CD4-positive, alpha-beta T cell treated with Interleukin-2 at 100 ng/mL for 4 hours (primary cell): ENCODE measurements at regions not wholly inside any gene's neighbourhood (a gene's known extent, or its start where the extent isn't known, plus 50 kb on each side); places are given as distances from the start of the nearest gene placed in this dataset.

Experiments
- DNase-seq: peaks from one replicate; pipeline ENCODE4 v3.0.0-alpha.2; 2020; ENCODE audit warnings: low spot score

GRCh38 chr21:16838331-16838730 is 674.5 kb upstream of the CXADR start:
- DNase-seq = no peak

DNA sequence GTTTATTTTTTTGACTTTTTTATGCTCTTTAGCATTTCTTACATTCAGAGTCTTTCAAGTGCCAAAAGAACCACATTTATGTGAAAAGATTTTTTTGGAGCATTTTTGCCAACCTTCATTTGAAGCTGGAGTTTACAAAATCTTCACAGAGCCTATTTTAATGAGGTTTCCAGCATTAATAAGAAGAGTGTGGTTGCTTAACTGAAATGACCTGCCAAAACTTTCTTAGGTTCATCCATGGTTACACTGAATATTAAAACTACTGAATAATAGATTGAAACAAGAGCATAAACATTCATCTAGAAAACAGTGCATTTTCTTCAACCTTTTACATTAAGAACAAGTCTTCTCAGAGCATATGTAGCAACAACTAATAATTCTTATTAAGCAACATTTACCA is 672.3 kb upstream of the CXADR start:
- DNase-seq = no peak

- DNase-seq = no peak
Observed at GRCh38 chr21:16841975-16842695, 670.7 kb upstream of the CXADR start.

DNA sequence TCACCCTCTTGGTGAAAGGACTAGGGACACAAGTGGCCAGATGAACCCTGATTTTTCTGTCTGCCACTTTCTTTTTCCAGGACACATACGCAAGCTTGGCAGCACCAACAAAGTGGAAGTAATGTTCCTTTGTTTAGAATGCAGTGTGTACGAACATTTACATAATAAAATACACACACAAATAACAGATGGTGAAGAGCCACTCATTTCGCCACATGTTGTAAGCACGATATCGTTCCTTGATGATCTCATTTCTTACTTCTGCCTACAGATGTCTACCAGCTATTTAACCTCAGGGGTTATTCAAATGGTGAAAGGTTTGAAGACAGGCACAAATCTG is 670.2 kb upstream of the CXADR start:
- no peak for DNase-seq

GRCh38 chr21:16847211-16847610 is 665.6 kb upstream of the CXADR start:
- no peak for DNase-seq

GRCh38 chr21:16851054-16851453 is 661.8 kb upstream of the CXADR start:
- no peak for DNase-seq

- no peak for DNase-seq
Observed at GRCh38 chr21:16855164-16855667, 657.6 kb upstream of the CXADR start.

DNA sequence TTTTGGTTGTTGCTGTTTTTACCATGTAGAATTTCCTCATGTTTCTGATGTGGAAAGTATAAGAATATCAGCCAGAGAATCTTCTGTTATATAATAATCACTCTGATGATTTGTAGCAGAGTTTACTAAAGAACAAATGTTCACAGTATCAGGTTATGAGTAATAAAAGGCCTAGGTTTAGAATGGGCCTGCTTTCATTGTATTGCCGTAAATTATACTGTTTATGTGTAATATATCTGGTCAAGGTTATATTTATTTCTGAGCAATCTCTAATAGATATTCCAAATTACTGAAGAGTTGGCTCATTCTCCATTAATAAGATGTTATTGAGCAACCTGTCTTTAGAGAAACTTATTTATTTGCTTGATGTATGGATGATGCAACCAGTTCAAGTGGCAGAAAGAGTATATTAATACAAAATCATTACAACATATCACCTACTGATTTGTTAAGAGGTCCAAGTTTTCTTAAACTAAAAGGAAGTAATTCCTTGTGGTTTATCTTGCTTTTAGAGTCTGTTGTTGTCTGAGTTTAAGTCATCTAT is 649.4 kb upstream of the CXADR start:
- DNase-seq = no peak

DNA sequence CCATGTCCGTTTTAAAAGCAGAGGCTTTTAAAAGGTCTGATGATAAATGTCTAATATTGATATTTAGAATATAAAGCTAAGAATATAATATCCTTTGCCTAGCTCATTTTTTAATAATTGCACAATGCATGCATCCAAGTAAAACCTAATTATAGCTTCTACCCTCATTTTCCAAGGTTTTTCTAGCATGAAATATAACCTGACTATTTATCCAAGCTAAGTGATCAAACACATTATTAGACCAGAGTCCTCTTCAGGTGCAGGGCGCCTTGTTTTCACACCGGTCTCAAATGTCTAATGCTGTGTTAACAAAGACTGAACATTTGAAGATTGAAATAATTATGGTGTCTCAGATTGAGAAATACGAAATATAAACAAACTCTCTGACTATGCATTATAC is 648.9 kb upstream of the CXADR start:
- DNase-seq = no peak

DNA sequence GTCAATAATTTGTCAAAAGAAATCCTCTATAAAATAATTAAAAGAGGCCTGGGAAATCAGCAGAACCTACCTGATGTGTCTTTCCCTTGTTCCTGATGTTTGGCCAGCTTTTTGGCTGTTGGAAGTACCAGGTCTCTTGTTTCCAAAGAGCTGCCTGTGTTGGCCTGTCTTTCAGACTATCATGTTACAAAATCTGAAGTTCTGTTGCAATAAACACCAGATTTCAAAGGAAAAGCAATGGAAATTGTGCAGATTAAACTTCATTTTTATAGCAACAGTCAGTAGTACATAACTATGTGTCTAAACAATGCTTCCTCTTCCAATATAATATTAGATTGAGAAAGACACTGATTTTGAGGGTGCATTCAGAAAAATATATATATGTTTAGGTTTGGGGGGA is 647.2 kb upstream of the CXADR start:
- DNase-seq = no peak

GRCh38 chr21:16866851-16867250 is 646.0 kb upstream of the CXADR start:
- DNase-seq = no peak

DNA sequence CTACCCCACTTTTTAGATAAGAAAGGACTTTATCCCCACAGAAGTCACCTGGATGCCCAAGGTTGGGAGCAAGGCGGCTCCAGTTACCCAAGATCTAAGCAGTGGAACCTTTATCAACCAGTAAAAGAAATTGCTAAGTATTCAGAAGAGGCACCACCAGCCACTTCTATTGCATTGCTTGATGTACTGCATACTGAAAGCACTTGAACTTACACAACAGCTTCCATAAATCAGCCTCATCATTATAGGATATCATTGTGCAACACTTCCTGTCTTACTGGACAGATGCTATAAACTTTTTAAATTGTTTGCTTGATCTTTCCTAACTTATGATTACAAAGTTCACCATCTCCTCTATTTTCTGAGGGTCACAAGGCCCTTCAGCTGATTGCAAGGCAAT is 642.7 kb upstream of the CXADR start:
- no peak for DNase-seq

DNA sequence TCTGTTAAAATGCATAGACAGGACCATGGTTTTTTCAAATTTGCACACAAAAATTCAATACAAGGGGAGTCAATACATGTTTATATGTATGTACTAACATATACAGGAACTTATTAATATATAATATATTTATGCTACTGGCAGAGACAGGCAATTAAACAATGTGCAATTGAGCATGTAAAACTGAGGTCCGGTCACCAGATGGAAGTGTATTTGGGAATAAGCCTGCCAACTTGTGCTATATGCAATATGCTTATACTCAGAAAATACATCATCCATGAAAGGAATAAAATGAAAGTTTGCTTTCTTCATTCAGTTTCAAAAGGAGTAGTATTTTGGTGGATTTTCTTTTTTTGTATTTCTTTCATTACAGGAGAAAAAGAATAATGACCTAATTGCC is 640.2 kb upstream of the CXADR start:
- no peak for DNase-seq

- no peak for DNase-seq
Observed at GRCh38 chr21:16873176-16873575, 639.7 kb upstream of the CXADR start.

DNA sequence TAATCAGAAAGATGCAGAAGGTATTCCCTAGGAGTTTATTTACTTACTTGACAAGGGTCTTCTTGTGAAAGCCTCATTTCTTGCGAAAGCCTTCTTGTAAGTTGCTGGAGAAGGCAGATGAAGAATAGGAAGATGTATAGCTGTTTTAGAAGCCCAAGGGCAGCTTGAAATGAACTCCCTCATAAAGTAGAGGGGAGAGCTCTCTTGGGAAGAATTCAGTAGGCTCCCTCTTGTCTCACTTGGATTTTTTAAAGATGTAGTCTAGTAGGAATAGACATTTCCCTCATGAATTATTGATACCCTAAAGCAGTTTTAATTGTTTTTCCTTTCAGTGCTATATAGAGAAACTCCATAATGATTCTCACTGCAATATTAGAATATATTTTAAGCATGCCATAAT is 639.2 kb upstream of the CXADR start:
- DNase-seq = no peak

GRCh38 chr21:16879479-16879878 is 633.4 kb upstream of the CXADR start:
- no peak for DNase-seq

GRCh38 chr21:16891821-16892220 is 621.0 kb upstream of the CXADR start:
- DNase-seq = no peak

- no peak for DNase-seq
Observed at GRCh38 chr21:16900685-16901084, 612.2 kb upstream of the CXADR start.

DNA sequence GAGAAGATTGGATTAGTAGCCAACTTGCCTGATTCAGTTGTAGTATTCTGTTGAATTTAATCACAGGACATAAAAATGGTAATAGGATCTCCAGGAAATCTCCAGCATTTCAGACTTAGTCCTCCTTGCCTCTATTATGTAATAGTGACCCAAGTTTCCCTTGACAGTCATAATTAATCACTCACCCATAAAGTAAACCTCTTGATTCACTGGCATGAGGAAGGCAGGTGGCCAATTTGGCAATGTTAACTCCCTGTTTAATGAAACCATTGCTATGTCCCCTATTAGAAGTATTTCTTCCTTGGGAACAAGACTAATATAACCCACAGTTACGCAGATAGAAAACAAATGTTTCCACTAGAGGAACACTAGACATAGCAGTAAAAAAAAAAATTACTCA is 604.8 kb upstream of the CXADR start:
- DNase-seq = no peak

DNA sequence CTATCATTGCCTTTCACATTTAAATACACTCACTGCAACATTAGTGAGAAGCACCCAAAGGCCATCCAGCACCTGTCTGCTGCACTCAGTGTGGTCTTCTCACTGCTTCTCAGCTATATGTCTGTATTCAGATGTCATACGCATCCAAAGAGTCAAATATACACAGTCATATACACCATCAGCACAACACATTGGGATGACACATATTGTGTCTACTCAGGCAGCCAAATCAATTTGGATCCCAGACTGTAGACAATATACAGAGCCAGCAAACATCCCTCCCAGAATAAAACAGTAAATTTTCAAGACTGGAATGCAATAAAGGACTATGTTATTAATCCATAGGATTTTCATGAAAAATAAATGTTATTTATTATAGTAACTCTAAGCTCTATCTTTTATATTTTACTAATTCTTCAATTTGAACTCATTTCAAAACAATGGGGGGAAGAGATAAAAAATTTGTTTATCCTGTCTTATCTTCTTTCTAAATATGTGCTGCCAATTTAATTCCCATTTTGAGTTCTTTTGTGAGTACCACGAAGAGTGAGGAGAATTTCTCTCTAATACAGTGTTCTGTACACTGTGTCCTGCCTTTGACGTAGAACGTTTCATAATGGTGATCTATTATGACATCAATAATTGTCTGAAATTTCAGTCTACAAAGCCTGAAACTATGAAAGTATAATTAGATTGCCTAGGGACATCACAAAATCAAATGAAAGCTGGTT is 602.2 kb upstream of the CXADR start:
- DNase-seq = no peak

GRCh38 chr21:16911166-16911607 is 601.7 kb upstream of the CXADR start:
- no peak for DNase-seq

DNA sequence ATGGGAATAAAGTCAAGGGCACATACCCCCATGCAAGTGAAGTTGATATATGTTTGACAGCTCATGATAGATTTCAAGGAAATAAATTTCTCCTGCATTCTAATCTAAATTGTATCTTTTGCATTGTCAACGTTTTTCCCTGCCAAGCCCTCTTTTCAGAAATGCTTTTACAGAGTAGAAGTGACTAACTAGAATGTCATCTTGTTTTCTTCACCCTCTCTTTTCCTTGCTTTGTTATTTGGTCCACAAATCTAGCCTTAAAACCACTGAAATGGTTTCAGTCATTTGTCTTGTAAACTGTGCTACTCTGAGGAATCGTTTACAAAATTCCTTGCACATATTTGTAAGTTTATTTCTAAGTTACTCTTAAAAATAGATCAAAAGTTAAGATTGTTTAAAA is 600.8 kb upstream of the CXADR start:
- no peak for DNase-seq

DNA sequence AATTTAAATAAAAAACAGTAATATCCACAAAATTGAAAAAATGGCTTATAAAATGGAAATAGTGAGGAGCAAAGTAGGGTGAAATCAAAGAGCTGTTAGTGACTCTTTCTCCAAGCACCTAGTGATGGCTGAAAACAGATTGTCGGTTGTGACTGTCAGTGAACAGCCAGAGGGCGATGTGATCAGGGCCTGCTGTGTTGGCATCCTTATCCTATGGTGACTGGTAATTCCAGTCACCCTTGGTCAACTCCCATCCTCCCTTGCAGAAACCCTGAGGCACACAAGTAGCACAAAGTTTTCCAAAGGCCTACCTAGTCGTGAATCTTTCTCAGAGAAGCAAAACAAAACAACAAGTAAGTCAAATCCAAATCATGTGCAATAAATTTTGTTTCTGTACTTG is 599.8 kb upstream of the CXADR start:
- DNase-seq = no peak

- DNase-seq = no peak
Observed at GRCh38 chr21:16928439-16928838, 584.4 kb upstream of the CXADR start.
